Testis (tissue), 2 donors: ENCODE measurements at regions not wholly inside any gene's neighbourhood (a gene's known extent, or its start where the extent isn't known, plus 50 kb on each side); places are given as distances from the start of the nearest gene placed in this dataset.
"Not testable (repeated sequence)": the region's sequence is repeated elsewhere in the genome, so short reads cannot be mapped to it uniquely, and the experiment has no call there.

ENCODE experiments used
- POLR2A ChIP-seq: fragments of 450-650 bp; IDR thresholded peaks from one replicate; pipeline ENCODE4 v1.6.1; 2017; ENCODE audit warnings: antibody characterized with exemption, mild to moderate bottlenecking, moderate library complexity
- TF ChIP-seq, protein P1 (sequence below), 3 experiments: fragments of 450-650 bp in 2 of 3; fragments of 200-600 bp in 1 of 3; sonication (generic) in 1 of 3; IDR thresholded peaks; one replicate each; pipeline ENCODE4 v1.5.1; 2016 to 2019; ENCODE audit warnings: antibody characterized with exemption in 3 of 3, mild to moderate bottlenecking in 2 of 3, moderate library complexity in 1 of 3

- TF ChIP-seq POLR2A = not testable (repeated sequence)
- TF ChIP-seq, protein P1, sequence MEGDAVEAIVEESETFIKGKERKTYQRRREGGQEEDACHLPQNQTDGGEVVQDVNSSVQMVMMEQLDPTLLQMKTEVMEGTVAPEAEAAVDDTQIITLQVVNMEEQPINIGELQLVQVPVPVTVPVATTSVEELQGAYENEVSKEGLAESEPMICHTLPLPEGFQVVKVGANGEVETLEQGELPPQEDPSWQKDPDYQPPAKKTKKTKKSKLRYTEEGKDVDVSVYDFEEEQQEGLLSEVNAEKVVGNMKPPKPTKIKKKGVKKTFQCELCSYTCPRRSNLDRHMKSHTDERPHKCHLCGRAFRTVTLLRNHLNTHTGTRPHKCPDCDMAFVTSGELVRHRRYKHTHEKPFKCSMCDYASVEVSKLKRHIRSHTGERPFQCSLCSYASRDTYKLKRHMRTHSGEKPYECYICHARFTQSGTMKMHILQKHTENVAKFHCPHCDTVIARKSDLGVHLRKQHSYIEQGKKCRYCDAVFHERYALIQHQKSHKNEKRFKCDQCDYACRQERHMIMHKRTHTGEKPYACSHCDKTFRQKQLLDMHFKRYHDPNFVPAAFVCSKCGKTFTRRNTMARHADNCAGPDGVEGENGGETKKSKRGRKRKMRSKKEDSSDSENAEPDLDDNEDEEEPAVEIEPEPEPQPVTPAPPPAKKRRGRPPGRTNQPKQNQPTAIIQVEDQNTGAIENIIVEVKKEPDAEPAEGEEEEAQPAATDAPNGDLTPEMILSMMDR (IDR thresholded peaks at IDR 0.05) = not testable (repeated sequence)
Observed at GRCh38 chr1:187850146-187850545, 1021.4 kb downstream of the PLA2G4A start.
